HEK293T (cell line): ENCODE measurements at regions not wholly inside any gene's neighbourhood (a gene's known extent, or its start where the extent isn't known, plus 50 kb on each side); places are given as distances from the start of the nearest gene placed in this dataset.

Experiments
- BHLHE40 ChIP-seq: fragments of 450-650 bp; IDR thresholded peaks from 2 replicates; pipeline ENCODE4 v1.6.1; 2016; ENCODE audit warnings: mild to moderate bottlenecking, moderate library complexity, borderline replicate concordance
- CTBP1 ChIP-seq: fragments of 450-650 bp; IDR thresholded peaks from 2 replicates; pipeline ENCODE4 v1.6.1; 2016; ENCODE audit warnings: borderline replicate concordance
- FOXA1 ChIP-seq: fragments of 450-650 bp; IDR thresholded peaks from 2 replicates; pipeline ENCODE4 v1.6.1; 2016; ENCODE audit warnings: mild to moderate bottlenecking
- HDGF ChIP-seq: fragments of 450-650 bp; IDR thresholded peaks from 2 replicates; pipeline ENCODE4 v1.6.1; 2017; ENCODE audit warnings: antibody characterized with exemption, borderline replicate concordance
- SP1 ChIP-seq: fragments of 450-650 bp; IDR thresholded peaks from 2 replicates; pipeline ENCODE4 v1.6.1; 2017
- SUZ12 ChIP-seq: fragments of 450-650 bp; IDR thresholded peaks from 2 replicates; pipeline ENCODE4 v1.6.1; 2016; ENCODE audit warnings: mild to moderate bottlenecking
- TARDBP ChIP-seq: fragments of 450-650 bp; IDR thresholded peaks from 2 replicates; pipeline ENCODE4 v1.6.1; 2016
- ZNF384 ChIP-seq: fragments of 450-650 bp; IDR thresholded peaks from 2 replicates; pipeline ENCODE4 v1.6.1; 2016

GRCh38 chr5:85998656-85999055 is 619.1 kb upstream of the COX7C start:
- no peak for TF ChIP-seq SP1
- no peak for TF ChIP-seq SUZ12
- TF ChIP-seq FOXA1, result no peak
- no peak for TF ChIP-seq BHLHE40
- TF ChIP-seq ZNF384, result no peak
- TF ChIP-seq HDGF, result no peak
- no peak for TF ChIP-seq TARDBP
- TF ChIP-seq CTBP1, result no peak
